GM19468 (cell line): ENCODE measurements at regions not wholly inside any gene's neighbourhood (a gene's known extent, or its start where the extent isn't known, plus 50 kb on each side); places are given as distances from the start of the nearest gene placed in this dataset.
"Not testable (repeated sequence)": the region's sequence is repeated elsewhere in the genome, so short reads cannot be mapped to it uniquely, and the experiment has no call there.

Experiments
- ATAC-seq: cut with Tn5 transposase; IDR thresholded peaks from one replicate; pipeline ENCODE4 v1.9.1; 2021; ENCODE audit warnings: mild to moderate bottlenecking, moderate library complexity, moderate number of reproducible peaks; ENCODE audit not compliant: unreplicated experiment; ENCODE audit errors: extremely low read depth

DNA sequence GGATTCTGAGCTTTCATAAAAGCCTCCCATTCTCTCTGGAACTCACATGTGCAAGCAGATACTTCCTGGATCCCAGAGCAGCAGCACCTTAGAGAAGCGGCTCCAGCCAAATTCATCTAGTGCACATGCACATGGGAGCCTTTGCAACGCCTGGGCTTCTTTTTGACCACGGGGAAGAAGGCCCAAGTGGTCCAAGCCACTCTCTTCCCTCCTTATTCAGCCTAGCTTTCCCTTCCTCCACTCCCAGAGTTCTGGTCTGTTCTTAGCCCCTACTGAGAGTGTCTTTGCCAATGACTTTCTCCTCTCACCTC, 118.7 kb downstream of the ZNF365 start:
- ATAC-seq: no peak

DNA sequence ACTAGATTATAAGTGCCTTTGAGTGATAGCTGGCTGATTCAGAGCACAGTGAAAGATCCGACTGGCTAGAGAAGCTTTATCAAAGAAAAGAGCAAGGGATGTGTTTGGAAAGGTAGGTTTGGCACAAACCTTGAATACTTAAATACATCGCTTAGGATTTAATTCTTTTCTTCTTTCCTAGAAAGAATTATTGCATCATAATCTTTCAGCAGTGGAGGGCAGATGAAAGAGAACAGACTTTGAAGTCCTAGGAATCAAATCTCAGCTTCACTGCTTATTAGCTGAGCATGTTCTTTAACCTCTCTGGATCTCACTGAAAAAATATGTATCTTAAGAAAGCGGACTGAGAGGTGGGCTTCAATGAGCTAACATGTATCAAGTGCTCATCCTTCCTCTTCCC, 122.8 kb downstream of the ZNF365 start:
- no peak for ATAC-seq

DNA sequence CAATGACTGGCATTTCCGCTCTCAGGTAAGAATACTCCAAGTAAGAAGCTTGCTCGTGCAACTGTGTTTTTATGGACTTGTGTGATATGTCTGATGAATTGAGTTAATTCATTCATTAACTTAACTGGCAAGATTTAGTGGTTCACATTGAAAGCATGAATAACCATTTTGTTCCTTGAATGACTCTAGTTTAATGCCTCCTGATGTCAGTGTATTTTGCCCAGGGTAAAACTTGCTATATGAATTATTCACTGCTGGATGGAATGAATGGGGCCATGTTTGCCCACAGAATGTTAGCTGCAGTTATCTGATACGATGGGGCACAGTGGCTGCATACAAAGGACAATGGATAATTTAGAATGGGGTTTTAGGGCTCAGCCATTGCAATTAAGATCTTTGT, 124.1 kb downstream of the ZNF365 start:
- no peak for ATAC-seq

DNA sequence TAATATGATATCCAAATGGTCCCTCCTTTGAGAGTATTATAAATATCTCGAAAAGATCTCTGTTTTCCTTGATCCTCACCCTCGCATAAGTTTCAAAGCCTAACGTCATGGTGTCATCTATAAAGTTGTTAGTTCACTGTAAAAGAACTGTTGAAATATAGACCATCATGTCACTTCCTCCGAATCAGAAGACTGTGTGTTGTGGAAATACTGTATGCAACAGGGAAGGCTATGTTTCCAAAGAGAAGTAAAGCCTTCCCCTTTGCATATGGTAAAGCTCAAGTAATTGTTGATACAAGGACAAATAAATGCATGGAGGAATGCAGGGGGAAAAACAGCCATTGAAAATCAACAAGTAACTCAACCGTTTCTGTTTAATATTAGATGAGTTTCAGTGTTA, 125.9 kb downstream of the ZNF365 start:
- ATAC-seq: not testable (repeated sequence)

DNA sequence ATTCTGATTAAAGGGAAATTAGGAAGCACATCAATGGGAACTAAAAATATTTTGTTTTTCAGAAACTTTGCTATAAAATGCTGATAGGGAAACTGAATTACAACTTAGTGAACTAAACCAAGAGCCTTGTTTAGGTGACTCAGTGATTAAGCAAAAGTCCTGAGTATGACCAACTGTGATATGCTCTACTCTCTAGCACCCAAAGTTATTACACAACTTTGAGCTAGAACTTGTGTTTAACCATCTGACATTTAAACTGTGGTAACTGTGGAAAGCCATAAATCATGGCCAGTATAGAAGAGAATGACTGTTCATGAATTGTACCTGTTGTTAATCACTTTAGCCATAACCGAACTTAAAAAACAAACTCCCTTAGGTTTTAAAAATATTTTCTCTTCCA, 127.4 kb downstream of the ZNF365 start:
- no peak for ATAC-seq

DNA sequence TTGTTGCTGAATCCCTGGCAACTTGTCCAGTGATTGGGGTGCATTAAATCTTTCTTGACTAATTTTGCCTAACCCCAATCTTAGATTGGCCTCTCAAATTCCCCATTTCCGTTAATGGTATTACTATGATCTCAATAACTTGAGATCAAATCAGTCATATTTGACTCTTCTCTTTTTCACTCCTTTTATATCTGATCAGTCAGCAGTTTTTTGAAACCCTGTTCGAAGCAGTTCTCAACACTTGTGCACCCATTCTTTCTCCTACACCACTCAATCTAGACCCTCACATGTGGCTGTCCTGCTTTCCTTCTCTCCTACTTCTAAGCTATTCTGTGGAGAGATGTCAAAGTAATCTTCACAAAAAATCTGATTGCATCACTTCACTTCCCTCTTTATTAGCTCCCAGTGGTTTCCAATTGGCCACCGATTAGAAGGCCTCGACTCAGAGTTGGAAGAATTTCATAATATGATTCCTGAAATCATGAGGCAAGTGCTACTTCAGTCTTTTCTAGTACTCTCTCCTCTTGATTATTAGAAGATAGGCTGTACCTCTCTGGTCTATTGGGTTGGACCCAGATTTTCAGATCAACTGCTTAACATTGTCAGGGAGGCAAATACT, 128.9 kb downstream of the ZNF365 start:
- ATAC-seq: no peak

DNA sequence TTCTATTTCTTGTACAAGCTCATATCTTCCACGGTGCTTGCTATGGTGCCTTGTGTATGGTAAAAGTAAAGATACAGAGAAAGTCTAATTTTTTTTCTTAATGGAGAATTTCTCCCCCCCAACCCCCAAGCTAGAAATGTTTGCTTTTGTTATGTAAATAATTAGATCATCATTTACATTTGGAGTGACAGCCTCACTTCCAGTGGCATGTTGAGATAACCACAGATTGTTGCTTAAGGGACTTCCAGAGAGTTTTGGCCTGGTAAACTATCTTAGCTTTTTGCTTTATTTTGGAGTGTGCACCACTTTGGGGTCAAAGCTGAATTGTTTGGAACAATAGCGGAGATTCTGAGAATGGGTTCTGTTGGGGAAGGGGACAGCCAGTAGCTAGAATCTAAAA, 129.7 kb downstream of the ZNF365 start:
- ATAC-seq: no peak

DNA sequence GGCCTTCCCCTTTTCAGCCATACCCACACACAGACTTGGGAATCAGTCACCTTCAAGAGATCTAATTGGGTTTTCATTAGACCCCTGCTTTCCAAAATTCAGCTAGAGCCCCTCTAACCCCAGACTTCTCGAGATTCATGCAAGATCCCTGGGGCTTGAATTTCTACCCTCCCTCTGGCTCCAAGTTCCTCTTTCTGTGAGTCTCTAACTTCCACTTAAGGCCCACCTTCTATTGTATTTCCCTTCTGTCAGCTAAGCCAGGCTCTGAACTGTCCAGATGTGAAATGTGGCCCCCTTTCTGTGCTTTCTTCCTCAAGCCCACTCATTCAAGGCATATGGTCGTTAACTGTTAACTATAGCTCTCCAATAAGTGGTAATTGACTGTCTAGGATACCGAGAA, 132.2 kb downstream of the ZNF365 start:
- no peak for ATAC-seq

DNA sequence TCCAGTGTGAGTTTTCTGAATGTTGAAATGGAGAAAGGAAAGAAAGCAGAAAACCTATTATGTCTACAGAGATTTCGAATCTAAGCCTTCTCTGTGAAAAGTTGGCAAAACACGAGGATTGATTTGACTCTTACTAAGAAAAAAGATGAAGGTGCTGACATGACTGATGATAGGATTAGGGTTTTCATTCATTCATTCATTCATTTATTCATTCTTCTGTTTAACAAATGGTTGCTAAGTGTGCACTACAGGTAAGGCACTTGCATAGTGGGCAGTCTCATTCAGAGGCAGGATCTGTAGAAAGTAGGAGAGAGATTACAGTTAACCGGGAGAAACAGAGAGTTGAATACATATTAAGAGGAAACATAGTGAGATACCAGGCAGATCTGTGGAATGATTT, 137.1 kb downstream of the ZNF365 start:
- no peak for ATAC-seq

DNA sequence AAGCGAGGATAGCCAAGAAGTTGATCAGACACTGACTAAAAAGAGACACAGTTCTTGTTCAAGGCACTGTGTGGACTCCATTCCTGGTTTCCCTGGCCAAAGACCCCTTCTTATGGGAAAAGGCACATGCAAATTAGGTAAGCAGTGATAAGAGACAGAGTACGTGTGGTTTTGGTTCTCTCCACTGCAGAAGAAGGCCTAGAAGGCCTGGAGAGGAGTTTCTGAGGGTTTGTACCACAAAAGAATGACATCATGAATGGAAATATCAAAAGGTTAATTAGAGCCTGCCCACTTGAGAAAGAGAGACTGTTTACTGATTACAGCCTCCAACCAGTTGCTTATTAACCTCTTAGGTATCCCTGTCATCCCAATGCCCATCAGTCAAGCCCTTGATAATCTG, 137.5 kb downstream of the ZNF365 start:
- no peak for ATAC-seq

DNA sequence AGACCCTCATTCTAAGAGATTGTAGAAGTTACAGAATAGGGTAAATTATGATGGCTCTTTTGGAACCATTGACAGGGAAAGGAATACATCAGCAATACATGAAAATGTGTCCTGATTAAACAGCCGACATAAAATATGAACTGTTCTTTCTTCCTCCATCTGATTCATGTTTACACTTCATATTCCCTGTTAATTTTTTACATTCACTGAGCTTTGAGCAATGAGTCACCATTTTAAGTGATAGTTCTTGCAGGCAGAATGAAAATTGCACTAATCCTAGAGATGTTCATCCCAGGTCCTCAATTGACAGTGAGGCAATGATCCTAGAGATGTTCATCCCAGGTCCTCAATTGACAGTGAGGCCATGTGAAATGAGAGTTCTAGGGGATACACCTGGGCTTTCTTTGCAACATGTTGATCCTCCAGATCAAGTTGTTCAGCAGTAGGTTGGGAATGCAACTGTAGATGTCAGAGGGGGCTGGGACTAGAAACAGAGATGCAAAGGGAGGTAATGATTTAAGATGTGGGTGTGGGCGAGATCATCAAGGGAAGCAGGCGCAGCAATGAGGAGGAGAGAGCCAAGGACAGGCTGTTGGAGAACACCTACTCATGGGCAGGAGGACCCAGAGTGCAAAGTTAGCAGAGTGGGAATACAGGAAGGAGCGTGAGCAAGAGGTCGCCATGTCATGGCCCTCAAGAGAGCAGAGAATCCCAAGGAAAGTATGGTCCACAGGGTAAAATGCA, 138.7 kb downstream of the ZNF365 start:
- no peak for ATAC-seq

DNA sequence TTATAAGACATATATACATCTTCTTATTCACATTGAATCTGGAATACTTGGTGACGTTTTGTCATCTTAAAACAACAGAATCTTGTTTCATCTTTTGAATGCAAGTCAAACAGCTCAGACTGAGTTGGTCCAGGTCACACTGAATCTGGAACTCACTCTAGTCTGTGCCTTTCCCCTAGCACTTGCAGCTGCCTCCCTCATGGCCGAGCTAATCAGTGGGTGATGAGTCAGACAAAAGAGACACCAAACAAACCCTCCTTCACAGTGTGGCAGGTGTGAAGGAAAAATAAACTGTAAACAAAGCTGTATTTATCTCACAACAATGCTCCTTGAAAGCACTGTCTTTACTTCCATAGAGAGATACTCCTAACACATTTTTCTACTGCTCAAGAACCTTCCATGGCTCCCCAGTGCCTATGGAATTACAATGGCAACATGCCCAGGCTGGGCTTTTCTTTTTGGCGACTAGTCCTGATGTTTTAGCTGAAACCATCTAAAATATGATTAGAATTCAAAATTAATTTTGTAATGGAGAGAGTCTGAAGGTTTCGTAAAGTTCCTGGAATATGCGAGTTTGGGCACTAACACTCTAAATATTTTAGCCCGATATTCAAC, 140.0 kb downstream of the ZNF365 start:
- ATAC-seq: no peak

DNA sequence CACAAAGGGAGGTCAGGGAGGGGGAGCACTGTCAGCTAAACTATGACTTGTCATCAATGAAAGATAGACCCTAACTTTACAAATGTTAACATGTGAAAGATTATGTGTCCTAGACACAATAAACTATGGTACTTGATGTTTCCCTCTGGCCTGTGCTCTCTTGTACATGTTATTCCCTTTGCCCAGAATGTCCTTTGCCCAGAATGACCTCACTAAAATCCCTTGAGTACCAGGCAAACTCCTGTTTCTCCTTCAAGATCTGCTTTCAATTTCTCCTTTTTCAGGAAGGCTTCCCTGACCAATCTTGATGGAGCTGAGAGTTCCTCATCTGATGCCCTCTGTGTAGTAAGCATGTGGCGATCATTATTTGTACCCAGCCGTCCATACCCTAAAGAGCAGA, 143.1 kb downstream of the ZNF365 start:
- no peak for ATAC-seq

DNA sequence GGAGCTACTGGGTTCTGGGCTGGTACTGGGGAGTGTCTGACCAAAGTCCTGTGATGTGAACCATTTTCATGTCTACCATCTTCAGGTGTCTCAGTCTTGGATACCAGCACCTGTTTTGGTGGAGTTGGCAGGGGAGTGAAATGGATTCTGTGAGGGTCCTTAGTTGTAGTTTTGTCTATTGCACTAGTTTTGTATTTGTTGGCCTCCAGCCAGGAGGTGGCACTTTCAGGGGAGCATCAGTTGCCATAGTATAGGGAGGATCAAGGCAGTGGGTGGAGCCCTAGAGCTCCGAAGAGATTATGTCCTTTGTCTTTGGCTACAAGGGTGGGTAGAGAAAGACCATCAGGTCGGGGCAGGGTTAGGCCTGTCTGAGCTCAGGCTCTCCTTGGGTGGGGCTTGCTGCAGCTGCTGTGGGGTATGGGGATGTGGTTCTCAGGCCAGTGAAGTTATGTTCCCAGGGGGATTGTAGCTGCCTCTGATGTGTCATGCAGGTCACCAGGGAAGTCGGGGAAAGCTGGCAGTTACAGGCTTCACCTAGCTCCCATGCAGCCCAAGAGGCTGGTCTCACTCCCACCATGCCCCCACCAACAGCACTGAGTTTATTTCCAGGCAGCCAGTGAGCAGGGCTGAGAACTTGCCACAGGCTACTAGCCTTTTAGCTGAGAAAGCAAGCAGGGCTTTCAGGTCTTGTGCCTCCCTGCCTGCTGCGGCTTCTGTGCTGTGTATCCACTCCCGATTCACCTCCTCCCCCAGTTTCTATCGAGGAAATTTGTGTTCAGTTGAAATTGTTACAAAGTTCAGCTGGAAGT, 153.1 kb downstream of the ZNF365 start:
- ATAC-seq: no peak

DNA sequence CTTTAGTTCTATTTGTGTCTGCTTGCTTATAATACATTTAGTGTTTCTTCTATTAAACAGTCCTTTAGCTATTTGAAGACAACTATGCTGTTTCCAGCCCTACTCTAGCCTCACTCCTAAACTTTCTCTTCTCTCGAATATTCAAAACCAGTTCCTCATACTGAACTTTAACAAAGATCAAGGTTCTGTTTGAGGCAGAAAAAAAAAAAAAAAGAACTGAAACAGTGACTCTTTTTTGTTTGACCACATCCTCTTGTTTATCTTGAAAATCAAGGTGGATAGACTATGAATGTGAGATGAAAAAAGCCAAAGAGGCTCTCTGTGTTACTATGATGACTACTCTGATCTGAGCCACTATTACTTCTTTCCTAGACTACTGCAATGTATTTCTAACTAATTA, 154.3 kb downstream of the ZNF365 start:
- ATAC-seq: peak; percentile 91

DNA sequence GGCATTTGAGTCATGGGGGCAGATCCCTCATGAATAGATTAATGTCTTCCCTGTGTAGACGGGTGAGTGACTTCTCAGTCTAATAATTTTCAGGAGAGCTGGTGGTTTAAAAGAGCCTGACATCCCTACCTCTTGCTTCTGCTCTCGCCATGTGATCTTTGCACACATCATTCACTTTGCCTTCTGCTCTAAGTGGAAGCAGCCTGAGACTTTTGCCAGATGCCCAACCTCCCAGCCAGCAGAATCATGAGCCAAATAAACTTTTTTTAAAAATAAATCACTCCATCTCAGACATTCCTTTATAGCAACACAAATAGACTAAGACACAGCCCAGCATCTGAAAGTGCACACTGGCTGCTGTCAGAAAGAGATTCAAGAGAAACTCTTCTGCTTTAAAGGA, 155.2 kb downstream of the ZNF365 start:
- ATAC-seq: no peak

DNA sequence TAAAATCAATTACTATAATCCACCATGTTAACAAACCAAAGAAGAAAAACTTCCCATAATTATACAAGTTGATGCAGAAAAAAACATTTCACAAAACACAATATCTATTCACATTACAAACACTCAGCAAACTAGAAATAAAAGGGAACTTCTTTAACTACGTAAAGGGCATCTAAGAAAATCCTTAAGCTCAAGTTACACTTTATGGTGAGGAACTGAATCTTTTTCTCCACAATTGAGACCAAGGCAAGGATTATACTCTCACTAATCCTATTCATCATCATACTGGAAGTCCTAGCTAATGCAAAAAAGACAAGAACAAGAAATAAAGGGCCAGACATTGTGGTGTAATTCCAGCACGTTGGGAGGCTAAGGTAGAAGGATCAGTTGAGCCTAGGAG, 159.9 kb downstream of the ZNF365 start:
- no peak for ATAC-seq

DNA sequence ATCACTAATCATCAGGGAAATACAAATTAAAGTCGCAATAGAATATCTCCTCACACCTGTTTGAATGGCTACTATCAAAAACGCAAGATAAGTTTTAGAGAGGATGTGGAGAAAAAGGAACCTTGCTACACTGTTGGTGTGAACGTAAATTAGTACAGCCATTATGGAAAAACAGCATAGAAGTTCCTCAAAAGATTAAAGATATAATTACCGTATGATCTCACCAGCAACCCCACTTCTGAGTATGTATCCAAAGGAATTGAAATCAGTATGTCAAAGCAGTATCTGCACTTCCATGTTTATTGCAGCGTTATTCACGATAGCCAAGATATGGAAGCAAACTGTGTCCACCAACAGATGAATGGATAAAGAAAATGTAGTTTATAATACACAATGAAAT, 164.4 kb downstream of the ZNF365 start:
- no peak for ATAC-seq

DNA sequence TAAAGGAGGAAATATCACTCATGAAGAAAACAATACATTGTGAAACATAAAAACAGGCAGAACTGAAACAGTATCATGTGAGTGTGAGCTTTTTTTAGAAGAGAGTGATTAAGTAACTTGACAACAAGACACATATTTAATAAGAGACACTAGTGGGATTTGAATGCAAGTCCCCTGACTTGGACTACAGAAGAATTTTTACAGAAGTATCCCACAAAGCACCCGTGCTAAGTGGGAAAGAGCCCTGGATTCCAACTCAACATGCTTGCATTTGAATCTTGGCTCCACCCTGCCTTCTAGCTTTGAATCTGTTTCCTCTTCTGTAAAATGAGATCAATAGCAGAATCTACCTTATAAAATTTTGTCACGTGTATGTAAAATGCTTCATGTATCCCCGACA, 166.2 kb downstream of the ZNF365 start:
- ATAC-seq: no peak

DNA sequence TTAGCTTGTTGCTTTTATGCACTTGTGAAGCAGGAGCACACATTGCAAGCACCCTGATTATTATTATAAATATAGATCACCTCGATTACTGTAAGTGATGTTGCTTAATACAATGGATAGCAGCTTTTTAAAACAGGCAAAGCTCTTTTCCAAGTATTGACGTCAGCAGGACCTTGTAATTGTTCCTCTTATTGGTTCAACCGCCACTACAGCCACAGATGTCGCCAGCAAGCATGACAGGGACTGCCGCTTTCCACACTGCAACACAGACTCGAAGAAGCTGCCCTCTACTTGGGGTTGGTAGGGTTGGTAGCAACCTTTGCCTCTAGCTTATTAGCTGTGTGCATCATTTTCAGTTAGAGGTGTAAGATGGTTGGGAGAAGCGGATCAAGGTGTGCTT, 167.6 kb downstream of the ZNF365 start:
- no peak for ATAC-seq
